ENCODE measurements at regions not wholly inside any gene's neighbourhood (a gene's known extent, or its start where the extent isn't known, plus 50 kb on each side); places are given as distances from the start of the nearest gene placed in this dataset.

DNA sequence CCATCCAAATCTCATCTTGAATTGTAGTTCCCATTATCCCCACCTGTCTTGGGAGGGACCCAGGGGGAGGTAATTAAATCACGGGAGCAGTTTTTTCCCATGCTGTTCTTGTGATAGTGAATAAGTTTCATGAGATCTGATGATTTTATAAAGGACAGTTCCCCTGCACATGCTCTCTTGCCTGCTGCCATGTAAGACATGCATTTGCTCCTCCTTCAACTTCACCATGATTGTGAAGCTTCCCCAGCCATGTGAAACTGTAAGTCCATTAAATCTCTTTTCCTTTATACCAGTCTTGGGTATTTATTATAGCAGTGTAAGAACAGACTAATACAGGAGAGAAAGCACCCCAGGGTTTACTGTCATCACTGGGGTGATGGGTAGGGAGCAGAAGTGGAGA is 220.4 kb upstream of the NUDT4 start:
- DNase-seq: no peak

DNA sequence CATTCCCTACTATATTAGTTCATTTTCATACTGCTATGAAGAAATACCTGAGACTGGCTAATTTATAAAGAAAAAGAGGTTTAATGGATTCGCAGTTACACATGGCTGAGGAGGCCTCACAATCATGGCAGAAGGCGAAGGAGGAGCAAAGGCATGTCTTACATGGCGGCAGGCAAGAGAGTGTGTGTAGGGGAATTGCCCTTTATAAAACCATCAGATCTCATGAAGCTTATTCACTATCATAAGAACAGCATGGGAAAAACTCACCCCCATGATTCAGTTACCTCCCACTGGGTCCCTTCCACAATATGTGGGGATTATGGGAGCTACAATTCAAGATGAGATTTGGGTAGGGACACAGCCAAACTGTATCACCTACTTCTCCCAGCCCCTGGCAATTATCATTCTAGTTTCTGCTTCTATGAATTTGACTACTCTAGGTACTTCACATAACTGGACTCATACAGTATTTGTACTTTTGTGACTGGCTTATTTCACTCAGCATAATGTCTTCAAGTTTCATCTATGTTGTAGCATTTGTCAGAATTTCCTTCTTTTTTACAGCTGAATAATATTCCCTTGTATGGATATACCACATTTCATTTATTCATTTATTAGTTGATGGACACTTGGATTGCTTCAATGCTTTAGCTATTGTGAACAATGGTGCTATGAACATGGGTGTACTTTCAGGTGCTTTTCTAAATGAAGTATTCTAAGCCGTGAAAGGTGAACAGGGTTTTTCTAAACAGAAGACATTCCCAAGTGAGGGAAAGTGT is 219.5 kb upstream of the NUDT4 start:
- DNase-seq: no peak

DNA sequence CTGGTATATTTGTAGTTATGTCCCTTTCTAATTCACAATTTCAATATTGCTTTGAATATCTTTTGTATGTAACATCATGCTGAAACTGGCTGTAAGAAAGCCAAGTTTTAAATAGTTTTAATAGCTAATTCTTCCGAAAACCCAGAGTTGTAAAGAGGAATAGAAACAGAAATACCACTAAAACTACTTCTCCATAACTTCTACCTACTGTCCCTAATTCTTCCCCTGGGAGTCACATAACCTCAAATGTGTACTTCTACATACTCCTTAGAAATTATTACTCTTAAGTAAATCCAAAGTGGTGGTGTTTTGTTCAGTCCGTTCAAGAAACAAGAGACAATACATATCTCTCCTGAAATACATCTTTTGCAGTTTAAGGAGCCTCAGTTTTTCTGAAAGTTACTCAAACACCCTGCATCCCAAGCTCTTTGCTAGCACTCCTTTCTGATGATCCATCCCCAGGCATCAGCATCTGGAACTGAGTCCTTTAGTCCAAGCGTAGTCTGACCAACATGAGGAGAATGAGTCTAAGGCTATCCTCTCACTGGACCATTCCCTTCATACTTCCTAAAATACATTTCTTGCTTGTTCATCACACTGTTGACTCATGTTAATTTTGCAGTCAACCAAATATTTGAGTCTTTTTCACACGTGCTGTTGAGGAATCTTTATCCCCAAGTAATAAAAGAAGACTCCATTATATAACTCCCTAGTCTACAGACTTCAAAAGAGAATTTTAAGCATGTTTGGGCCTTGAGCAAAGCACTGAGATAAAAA is 214.3 kb upstream of the NUDT4 start:
- no peak for DNase-seq

DNA sequence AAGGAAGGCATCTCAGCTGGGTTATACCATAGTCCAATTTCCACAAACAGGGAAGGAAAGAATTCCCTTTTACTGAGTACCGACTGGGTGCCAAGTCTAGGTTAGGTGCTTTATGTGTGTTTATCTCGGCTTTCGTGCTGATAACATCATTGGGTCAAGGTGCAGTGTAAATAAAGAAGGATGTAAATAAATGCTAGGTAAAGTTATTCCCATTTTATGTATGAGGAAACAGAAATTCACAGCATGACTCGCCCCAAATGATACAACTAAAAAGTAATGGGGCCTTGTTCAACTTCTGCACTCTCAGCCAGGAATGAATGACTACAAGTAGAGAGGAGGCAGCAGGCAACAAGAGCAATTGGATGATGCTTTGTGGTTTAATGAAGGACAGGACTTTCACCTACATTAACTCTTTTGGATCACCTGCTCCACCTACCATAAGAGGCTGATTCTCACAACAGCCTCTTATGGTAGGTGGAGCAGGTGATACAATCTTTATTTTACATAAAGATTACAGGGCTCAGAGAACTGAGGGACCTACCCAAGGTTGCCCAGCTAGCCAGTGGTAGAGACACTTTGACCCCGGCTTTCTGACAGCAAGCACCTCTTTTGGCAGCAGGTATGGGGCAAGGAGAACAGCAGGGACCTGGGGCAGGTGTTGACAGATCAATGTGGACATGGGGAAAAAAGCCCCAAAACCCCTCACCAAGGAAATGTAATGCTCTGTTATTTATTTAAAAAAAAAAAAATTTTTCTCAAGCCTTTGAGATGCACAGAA is 213.4 kb upstream of the NUDT4 start:
- DNase-seq: no peak

DNA sequence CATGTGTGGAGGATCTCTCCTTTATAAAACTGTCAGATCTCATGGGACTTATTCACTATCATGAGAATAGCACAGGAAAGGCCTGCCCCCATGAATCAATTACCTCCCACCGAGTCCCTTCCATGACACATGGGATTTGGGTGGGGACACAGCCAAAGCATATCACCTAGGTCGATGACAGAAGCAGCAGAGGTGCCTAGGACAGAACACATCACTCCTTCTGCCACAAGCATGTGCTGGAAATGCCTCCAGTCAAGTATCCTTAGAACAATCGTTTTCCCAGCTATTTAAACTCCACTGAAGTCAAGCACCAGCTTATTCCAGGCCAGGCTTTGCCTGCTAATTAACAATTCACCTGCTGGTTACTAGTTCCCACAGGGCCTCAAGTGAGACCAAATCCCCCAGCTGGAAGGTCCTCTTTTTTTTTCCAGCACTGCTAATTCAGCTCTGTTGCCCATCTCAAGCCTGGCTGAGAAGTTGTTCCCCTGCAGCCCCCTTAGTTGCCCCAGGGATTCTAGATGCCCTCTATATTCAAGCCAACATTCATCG is 212.3 kb upstream of the NUDT4 start:
- no peak for DNase-seq

DNA sequence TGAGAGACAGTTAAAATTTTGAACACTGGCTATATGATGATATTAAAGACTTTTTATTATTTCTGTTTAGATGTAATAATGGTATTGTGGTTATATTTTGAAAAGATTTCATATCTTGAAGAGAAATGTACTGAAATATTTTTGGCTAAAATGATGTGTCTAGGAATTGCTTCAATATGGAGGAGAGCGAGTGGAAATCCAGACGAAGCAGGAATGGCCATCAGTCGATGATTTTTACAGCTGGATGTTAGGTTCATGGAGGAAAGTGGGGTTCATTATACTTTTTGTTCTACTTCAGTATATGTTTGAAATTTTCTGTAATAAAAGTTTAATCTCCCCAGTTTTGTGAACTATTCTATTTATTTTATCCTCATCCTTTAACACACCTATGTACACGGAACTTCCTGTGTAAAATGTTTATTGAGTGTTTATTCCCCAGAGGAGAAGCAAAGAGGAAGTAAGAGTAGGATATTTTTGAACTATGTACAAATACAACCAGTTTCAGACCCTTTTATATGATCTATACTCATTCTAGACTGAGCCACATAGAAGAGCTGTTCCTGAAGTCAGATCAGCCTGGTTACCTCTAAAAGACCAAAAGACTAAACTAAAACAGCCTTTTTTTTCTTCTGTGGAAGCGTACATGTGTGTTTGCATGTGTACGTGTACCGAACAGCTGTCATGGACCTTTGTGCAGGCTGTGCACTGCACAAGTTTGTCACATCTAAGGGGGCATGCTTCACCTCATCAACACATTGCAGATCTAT is 211.0 kb upstream of the NUDT4 start:
- DNase-seq: no peak

DNA sequence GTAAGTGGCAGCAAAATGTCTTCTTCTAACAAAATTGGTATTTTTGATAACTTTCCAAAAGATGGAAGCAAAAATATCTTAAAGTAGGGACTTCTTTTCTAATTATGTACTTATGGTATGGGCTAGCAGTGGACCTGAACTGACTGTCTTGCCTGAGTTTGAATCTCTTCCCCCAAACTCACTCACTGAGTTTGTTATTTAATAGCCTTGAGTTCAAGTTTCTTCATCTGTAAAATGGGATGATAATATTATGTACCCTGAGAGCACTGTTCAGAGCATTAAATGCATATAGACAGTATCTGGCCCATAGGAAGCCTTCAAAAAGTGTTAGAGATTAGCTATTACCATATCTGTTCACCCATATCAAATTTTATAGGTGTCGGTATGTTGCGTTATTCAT is 210.4 kb upstream of the NUDT4 start:
- no peak for DNase-seq

DNA sequence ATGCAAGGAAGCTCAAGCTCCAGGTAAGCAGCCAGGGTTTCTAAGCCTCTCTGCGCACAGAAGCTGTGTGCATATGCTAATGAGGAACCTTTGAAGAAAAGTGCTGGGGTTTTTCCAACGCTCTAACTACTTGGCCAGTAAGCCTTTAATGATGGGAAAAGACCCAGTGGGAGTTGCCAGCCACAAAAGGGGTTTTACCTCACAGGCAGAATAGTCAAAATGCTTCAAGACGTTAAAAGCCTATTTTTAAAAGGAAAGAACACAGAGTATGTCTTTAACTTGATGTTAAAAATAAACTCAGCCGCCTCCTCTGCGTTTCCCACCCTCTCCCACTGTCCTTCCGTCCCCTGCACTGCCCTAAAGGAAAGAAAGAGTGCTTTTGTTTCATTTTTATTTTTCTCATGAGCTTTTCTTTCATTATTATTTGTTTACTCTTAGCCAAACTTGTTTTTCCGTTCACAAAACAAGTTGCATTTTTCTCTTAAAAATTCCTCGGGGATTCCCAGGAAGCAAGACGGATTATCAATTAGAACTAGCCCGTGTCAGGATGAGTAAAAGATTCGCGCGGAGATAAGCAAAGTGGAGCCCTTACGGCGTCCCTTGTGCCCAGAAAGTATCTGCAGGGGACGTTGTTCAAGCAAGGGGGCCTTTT is 209.8 kb upstream of the NUDT4 start:
- DNase-seq: peak; percentile 13

DNA sequence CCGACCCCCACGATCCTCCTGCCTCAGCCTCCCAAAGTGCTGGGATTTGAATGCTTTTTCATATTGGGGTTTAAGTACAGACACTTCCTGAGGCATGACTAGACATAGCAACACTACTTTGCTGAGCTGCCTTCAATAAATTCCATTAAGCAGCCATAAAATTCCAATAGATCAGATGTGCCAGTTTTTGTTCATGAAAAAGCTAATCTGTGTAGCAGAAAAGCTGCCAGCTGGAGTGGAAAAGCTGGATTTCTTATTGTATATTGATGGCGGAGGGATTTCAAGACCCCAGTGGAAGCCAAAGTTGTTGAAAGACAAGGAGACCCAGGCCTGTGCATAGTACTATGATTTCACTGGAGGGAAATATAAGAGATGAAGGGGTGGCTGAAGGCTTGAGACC is 209.0 kb upstream of the NUDT4 start:
- DNase-seq: no peak

DNA sequence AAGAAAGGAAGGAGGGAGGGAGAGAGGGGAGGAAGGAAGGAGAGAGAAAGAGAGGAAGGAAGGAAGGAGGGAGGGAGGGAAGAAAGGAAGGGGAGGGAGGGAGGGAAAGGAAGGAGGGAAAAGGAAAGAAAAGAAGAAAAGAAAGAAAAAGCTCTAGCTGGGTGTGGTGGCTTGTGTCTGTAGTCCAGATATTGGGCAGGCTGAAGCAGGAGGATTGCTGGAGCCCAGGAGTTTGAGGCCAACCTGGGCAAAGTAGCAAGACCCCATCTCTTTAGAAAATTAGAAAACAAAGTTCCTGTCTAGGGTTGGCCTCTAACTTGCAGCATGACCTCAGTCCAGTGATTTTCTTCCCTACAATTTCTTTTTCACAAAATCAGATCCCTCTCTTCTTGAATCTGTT is 208.2 kb upstream of the NUDT4 start:
- no peak for DNase-seq

DNA sequence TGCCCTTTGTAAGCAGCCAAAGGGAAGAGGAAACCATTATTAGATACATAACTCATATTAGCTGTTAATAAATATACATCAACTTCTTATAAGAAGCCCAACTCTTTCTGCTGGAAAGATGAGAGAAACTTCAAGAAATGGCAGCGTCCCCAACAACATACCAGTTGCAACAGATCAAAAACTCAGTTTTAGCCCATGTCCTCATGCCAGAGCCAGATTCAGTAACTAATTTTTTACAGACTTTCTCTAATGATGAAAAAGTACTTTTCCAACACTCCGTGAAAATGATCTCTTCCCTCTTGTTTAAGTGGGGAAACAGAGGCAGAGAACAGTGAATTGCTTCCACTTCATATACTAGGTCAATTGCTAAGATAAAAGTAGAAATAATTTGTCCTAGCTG is 206.8 kb upstream of the NUDT4 start:
- no peak for DNase-seq

DNA sequence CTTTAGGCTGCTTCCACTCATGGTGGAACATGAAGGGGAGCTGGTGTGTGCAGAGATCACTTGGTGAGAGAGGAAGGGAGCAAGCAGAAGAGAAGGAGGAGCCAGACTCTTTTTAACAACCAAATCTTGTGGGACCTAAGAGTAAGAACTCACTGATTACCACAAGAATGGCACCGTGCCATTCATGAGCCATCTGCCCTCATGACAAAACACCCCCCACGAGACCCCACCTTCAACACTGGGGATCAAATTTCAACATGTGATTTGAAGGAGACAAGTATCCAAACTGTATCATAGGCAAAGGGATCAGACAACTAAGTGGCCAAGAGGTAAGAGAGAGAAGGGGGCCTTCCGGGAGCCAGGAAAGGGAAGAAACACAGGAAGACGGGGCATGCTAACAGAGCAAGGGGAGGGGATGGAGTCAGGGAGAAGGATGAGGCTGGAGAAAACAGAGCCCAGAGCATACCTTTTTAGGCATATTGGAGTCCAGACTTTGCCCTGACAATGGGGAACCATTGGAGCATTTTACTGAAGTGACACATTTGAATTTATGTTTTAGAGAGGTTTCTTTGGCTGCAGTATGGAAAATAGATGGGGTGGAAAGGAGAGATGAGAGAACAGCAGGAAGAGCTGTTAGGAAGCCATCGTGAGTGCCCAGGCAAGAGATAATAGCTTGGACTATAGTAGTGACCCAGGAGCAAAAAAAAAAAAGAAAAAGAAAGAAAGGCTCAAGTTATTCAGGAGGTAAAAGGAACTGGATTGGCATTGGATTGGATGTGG is 204.4 kb upstream of the NUDT4 start:
- DNase-seq: no peak

DNA sequence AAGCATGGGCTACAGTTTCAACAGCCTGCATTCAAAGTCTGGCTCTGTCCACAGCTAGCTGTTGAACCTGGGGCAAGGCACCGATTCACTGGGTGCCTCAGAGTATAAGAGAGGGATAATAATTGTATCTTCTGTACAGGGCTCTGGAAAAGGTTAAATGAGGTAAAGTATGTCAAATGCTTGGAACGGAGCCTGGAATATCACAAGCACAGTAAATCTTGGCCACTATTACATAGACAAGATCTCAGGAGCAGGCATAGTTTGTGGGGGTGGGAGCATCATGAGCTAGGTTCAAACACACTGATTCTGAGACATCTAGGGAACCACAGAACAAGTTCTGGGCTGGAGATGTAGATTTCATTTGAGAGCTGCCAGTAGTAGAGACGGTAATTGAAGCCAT is 203.7 kb upstream of the NUDT4 start:
- peak; percentile 18 for DNase-seq

DNA sequence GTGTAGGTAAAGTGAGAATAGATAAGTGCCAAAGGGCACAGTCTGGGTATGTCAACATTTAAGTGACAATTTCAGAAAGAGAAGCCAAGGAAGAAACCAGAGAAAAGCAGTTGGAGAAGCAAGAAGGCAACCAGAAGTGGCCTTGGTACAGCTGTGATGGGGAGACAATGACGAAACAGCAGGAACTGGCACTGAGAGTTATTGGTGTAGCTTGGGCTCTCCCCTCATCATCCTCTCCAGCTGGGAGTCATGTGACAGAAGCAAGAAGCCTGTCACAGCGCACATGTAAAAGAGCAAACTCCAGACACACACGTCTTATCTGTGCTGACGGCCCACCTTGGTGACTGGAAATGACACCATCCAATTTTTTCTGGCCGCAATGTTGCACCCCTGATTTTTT is 203.3 kb upstream of the NUDT4 start:
- DNase-seq: no peak

DNA sequence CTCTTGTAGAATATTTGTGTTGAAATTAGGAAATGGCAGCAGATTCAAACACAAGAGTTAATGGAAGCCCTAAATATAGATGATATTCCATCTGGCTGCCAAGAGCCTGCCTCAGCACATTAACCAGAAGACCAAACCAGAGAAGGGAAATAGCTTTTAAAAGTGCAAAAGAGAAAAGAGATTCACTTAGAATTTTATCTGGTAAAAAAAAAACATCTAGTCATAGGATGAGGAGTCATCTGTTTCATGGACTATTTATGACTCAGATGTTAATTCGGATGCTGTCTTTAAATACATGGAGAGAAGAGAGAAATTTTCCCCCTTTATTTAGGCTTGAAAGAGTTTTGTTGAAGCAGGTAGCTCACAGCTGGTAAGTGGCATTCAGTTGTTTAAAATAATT is 201.6 kb upstream of the NUDT4 start:
- peak; percentile 34 for DNase-seq

DNA sequence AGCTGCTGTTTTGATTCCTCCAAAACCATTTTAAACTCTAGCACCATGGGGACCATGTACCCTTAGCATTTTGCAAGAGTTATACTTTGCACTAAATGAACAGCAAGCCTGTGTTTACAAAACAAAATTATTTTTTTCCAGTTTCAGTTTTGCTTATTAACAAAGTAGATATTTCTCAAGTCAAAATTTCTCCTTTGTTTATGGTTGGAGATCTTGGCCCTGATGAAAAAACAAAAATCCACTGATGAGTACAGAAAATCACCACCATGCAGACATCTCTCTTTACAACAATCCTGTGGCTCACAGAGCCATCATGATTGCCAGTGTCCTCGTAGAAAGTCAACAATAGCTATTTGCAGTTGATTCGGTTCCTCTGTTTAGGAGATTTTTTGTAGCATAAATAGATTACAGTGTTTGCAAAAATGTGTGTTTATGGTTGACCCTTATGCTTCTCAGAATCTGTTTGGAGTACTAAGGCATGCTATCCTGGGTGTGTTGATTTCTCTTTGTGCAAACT is 201.1 kb upstream of the NUDT4 start:
- no peak for DNase-seq

DNA sequence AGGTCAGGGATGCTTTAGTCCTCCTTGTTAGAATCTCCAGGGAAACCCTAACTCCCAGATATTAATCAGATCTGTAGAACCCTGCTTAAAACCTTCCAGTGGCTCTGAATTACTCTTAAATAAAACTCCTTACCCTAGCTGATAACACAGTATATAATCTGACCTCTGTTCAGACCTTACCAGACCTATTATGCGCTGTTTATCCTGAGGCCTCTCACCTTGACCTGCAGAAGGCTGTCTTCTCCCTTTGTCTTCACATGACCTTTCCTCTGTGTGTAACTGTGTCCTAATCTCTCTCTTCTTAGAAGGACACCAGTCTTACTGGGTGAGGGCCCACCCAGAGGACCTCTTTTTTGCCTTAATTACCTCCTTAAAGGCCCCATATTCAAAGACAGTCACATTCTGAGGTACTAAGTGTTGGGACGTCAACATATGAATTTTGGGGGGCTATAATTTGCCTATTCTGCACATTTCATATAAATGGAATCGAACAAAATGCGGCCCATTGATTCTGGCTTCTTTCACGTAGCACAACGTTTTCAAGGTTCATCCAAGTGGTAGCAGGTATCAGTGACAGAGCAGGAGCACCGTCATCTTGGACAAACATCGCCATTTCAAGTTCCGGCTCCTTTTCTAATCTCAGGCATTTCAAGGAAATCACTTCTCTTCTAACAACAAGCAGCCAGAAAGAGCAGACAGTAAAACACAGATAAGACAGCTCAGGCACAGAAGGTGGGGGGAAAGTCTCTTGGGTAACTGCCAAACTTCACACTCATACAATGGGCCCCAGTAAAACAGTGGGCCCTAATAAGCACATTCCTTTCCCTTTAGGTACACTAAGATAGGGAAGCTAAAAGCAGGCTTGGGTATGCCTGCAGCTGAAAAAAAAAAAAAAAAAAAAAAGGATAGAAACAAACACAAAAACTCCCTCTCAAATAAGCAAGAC is 200.2 kb upstream of the NUDT4 start:
- peak; percentile 59 for DNase-seq

DNA sequence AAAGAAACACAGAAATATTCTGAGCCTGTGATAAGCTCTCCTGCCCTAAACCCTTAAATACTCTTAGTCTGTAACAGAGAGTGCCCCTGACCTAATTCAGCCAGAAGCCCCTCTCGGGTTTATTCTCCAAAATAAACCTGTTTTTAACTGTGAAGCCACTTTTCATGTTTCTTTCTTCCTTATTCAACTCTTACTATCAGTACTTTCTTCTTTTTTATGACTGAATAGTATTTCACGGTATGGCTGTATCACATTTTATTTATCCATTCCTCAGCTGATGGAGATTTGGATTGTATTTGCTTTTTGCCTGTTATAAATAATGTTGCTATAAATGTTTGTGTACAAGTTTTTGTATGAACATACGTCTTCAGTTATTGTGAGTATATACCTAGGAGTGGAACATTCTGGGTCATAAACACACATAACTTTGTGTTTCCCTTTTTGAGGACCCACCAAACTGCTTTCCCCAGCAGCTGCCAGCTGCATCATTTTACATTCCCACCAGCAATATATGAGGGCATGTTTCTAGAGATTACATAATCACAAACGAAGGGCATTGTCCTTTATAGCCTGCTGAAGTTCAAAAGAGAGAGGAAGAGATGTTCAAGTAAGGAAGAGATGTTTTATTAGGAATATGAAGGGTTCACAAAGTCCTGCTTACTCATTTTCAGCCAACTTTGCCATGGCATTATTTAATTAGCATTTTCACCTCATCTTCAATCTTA is 199.4 kb upstream of the NUDT4 start:
- no peak for DNase-seq

DNA sequence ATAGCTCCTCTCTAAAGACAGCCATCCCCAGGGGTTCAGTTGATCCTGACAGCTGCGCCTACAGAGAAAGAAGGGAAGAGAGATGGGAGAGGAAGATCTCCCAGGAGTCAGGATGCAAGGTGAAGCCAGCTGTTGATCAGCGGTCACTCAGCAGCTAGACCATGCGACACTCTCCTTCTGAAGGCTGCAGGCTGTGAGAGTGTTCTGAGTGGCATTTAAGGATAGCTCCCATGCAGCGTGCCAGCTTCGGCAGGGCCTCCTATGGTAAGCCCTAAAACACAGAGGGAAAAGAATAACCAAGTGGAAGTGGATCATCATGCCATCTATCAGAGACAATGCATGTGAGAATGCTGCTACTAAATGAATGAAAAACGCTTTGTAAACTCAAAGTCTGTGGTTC is 197.9 kb upstream of the NUDT4 start:
- no peak for DNase-seq
